ENCODE measurements at regions not wholly inside any gene's neighbourhood (a gene's known extent, or its start where the extent isn't known, plus 50 kb on each side); places are given as distances from the start of the nearest gene placed in this dataset.
A peak's percentile ranks its signal among the peaks of the same experiment; 100 is the strongest.

DNA sequence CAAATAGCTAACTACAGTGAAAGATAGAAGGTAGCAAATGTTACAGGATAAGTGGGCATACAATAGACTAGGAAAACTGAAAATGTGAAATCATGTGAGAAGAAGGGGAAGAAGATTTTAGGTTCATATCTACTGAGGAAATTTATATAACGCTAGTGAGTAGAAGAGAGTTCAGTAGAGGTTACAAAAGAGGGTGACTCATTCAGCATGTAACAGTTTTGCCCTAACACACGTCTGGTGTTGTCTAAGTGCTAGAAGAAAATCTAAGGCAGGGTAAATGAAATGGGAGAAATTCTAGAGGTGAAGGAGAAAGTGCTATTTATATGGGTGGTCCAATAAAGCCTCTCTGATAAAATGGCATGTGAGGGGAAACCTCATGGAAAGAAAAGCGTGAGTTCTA, 731.4 kb upstream of the POT1 start:
- no peak for DNase-seq

DNA sequence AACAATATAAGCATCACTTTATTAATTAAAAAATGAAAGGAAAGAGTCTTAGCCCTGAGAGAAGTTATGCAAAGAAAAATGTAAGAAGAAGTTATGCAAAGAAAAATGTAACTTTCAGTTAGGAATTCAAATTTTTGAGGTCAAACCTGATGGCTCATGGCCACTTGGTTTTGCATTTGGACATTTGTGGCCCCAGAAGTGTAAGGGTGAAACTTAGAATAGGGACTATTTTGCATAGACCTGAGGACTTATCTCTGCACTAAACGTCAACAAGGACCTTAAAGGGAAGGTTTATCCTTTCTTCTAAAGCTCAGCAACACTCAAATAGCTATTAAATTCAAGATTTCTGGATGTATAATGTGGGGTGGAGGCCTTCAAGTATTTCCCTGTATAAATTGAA, 724.5 kb upstream of the POT1 start:
- DNase-seq, result no peak

DNA sequence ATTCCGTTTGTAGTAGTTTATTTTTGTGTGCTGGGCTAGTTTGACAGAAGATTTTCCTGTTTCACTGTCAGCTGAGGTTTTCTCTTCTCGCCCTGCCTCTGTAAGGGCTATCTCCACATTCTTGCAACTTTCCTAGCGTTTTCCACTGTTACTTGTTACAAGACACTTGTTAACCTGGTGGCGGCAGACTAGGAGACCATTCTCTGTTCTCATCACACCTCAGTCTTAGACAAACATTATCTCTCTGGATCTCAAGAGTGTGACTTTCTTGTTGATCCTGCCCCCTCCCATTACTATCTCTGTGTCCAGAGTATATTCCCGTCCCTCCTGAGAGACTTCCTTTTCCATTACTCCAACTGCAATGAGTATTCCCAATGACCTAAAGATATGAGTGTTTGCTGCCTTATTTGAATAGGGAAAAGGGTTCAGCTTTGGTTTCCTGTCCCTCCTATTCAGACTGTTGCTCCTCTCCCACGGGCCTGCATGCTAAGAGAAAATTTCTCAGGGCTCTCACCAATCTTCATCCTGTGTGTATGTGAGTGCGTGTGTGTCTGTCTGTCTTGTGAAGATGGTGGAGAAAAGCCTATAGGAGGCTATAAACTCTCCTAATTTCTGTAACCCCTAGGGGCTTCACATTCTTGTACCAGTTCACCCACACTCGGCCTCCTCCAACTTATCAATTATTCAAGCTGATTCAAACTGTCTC, 722.4 kb upstream of the POT1 start:
- no peak for DNase-seq

DNA sequence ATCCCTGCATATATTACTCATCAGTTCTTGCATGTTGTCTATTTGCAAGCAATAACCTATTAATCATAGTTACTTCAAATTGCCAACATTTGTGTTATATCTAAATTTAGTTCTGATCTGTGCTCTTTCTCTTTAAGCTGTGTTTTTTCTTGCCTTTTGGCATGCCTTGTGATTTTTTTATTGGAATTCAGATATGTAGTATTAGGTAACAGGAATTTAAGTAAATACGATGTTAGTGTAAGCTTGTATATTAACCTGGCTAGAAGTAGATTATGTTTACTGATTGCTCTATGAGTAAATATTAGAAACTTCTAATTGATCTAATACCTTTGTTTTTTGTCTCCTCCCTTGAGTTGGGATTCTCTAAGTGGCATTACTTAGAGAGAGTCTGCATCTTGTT, 718.9 kb upstream of the POT1 start:
- DNase-seq, result no peak

DNA sequence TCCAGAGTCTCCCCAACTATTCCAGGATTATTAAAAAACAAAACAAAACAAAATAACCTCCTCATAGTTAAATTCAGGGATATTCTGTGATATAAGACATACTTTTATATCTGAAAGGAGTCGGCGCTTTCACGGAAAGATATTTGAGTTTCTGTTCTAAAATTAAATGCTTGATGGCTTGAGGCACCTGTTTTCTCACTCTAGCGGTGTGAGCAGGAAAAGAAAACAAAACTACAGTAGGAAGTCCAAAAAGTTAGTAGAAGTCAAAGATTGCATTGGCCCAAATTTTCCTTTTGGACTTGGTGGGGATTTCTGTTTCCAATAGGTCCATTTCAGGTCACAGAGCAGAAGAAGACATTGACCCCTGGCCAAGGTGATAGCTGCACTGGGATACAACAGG, 716.1 kb upstream of the POT1 start:
- no peak for DNase-seq

DNA sequence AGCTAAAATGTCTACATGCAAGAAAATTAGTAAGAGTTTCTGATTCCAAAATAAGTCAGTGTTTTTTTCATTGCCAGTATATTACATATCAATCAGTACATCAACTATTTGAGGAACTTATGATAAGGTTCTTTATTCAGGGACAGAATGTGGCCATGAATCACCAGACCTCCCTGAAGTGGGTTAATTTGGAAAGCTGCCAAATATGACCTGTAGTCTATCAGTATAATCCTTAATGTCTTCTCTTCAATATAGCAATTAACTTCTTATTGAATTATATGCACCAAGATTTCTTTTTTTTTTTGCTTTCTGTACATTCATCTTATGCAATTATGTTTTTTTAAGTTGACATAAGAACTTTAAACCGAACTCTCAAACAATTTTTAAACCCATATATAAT, 714.5 kb upstream of the POT1 start:
- DNase-seq, result no peak

DNA sequence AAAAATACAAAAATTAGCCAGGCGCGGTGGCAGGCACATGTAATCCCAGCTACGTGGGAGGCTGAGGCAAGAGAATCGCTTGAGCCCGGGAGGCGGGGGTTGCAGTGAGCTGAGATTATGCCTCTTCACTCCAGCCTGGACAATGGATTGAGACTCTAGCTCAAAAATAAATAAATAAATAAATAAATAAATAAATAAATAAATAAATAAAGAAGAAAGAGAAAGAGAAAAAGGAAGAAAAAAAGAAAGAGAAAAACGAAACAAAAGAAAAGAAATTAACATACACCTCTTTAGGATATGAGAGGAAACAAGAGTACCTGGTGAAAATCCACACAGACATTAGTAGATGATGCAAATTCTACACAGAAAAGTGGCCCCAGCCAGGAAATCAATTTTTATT, 713.7 kb upstream of the POT1 start:
- no peak for DNase-seq

DNA sequence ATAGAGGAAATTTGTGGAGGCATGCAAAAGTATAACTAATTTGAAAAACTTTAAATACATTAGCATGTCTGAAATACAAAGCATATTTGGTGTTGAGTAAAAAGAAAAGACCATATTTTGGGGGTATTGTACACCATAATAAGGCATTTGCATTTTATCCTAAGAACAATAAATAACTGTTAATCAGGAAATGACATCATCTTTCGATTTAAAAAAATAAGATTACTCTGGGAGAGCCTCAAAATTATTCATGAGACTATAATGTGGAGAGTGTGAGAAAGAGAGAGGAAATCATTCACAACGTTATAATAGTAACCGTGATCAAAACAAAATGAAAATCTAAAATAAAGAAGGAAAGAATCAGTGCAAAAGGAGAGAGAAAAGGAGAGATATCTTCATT, 712.3 kb upstream of the POT1 start:
- DNase-seq, result no peak

DNA sequence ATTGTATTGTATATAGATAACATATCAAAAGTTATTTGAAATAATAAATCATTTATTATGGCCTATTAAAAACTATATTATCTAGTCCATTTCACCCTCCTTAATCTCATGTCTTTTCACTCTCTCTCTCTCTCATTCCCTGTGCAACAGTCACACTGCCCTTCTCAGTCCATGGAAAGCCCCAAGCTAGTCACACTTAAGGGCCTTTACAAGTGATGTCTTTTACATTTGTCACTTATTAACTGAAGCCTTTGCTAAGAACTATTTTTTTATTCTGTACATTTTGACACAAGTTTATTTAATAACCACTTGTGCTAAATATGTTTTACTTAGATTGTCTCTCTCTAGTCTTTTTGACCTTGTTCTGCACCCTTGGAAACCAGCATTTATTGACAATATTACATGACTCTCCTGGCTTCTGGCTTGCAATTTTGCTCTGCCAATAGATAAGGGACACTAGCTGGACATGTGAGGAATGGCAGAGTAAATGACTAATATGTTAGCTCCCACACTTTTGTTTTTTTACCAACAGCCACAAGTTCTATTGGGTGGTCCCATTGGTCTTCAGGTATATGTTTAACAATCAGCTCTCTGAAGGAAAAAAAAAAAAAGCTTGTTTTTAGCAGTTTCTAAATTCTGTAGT, 706.8 kb upstream of the POT1 start:
- no peak for DNase-seq

DNA sequence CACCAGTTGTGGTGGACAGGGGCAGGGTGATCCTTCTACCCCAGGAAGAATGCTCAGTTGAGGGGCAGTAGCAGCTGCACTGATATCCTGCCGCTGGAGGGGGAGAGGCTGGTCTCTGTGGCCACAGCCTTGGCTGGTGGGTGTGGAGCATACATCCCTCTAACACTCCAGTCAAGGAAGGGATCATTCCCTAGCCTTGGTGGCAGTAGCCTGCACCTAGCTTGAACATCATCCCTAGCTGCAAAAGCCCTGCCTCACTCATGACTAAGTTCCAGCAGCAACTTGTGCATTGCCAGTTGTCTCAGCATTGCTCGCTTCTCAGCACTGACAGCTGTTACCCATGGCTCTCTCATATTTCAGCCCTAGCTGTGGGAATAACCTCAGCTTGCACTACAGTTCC, 688.9 kb upstream of the POT1 start:
- DNase-seq, result no peak

DNA sequence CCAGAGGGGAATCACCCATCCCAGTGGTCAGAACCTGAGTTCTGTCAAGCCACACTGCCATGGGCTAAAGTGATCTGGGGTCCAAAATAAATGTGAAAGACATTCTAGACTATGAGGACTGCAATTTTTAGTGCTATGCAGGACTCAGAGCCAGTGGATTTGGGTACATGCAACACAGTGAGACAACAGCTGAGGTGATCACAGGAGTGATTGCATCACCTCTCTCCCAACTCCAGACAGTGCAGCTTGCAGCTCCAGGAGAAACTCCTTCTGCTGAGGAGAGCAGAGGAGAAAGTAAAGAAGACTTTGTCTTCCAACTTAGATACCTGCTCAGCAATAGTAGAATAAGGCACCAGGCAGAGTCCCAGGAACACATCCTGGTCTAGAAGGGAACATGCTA, 682.0 kb upstream of the POT1 start:
- DNase-seq, result no peak

DNA sequence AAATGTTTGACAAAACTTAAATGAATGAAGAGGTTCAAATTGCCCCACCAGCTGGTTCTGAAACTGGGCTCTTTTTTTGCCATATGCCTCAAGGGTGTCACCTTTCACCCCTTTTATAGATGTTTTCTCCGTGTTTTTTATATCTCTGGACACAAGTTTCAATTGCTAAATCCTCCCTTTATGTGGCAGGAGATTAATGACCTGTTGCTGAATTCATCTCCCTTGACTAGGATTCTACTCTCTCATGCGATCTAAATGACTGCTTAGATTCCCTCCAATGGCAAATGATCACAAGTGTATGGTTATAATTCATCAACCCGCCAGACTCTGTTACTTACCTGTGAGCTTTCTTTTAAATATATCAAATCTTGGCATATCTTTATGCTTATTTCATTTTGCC, 677.0 kb upstream of the POT1 start:
- DNase-seq, result no peak

DNA sequence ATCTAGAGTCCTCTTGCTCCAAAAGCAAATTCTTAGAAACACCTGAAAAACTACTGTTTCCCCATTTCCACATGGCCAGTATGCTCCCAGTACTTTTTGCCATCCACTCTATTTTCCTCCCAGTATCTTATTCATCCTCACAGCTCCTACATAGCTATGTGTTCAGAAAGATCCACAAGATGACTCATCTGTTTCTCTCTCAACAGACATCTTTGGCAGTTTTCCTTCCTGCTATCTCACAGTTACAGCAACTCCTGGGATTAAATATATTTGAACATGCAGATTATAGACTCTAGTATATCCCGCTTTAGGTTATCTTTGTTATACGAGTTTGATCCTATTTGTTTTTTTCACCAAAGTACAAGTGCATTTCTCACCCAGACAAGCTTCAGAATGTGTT, 675.6 kb upstream of the POT1 start:
- no peak for DNase-seq

DNA sequence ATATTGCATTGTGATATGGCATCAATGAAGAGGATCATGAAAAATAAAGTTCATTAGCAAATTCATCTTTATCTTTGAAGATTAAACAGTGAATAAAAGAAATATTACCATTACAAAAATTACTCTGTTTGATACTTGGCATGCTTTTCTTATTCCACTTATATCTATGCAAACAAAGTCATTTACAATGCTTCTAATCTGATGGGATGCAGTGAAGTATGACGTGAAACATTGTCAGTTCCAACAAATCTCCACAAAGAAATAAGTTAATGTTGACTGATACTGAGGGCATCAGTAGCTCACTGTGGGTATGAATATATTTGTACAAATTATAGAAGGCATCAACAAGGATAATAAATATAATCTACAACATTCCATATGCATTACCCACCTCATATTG, 672.8 kb upstream of the POT1 start:
- no peak for DNase-seq

DNA sequence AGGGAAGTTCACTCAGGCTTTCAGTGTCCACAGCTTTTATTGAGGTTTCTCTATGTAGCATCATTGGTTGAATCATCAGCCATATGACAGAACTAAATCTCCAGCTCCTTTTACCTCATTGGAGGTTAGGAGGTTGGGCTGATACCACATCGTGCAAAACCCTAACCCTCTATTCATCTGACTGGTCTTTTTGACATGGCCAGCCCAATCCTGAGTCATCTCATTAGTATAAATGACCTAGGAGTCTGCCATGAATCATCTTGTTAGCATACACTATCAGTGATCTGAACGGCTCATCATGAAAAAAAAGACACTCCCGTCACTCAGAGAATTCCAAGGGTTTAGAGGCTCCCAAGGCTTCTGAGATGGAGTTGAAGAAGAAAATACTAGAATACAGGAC, 669.8 kb upstream of the POT1 start:
- no peak for DNase-seq

DNA sequence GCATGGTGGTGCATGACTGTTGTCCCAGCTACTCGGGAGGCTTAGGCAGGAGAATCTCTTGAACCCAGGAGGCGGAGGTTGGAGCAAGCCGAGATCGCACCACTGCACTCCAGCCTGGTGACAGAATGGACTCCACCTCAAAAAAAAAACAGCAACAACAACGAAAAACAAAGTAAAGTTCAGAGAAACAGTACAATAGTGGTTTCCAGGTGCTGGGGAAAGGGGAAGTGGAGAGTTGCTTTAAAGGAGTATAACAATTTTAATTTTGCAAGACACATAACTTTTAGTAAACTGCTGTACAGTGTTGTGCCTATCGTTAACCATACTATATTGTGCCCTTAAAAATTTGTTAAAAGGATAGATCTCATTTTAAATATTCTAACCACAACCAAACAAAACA, 662.7 kb upstream of the POT1 start:
- no peak for DNase-seq

DNA sequence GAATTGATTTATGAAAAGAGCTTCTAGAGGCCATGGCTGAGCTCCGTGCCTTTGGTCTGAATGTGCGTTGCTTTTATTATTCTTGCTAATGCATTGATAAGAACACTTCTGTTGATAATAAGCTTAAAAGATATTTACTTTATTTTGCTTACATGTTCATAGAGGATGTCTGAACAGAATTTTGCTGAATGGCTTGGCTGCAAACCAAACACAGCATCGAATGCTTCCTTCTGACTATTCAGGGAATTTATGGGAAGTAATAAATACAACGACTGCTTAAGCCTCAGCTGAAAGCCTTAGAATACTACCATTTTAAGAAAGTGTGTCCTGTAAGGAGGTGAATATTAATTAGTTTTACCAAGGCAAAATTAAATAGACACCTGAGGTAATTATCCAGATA, 643.5 kb upstream of the POT1 start:
- DNase-seq, result no peak

DNA sequence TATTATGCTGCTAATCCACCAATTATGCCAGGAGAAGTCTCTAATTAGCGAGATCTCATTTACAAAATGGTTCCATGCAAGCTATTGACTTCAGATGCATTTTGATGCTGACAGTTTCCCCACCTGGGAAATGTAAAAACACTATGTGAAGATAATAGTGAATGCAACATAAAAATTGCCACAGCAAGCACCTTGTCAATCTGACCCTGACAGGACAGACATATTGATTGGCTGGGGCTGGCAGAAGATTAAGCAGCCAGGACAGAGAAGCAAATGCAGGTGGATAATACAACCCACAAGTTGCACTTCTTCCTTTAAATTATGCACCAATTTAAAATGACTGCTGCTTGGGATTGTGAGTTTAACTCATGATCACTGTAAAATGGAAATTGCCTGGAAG, 642.8 kb upstream of the POT1 start:
- no peak for DNase-seq

DNA sequence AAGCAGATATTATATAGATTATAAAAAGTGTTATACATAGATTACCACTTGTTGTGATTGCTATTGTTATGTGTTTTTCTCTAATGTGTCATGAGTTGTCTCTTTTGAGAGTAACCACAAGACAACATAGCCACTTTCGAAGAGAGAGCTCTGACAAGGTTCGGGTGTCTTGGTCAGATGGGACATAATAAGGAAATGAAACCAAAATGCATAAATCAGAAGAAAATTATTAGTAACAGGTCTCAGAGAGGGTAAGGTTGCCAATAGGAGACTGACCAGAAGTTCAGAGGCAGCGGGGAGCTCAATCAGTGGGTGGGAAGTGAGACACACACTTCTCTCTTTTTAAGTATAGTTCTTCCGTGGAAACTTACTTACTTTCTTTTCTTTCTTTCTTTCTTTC, 639.2 kb upstream of the POT1 start:
- no peak for DNase-seq

DNA sequence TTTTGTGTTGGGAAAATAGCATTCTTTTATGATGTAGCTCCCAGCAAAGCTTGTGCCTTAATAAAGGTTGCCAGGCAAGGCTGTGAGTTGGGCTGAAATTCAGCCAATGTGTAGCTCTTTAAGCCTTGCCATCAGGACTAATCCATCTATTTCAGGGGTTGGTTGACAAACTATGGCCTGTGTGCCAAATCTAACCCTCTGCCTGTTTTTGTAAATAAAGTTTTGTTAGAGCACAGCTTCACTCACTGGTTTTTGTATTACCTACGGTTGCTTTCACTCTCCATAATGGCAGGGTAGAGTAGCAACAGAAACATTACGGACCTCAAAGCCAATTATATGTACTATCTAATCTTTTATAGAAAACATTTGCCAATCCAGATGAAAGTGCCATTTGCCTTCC, 638.1 kb upstream of the POT1 start:
- no peak for DNase-seq

DNA sequence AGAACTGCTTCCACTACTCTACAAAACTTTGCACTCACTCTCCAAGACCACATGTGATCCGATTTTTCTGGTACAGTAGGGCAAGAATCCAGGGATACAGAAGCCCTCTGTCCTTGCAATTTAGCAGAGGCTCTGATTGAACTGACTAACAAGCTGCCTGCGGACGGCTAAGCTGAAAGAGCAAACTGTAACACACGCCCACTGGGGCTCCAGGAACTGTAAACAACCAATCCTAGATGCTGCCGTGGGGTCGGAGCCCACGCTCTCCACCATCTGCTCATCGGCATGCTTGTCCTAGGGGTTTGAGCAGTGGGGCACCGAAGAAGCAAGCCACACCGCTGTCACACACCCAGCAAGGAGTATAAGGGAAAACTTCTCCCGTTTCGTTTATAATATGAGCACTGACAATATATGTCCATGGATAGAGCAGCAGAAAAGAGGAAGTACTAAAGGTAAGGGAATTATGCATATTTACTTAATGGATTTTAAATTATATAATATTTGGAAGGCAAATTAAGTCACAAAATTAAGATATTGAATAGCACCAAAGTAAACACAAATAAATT, 634.4 kb upstream of the POT1 start:
- peak; percentile 38 for DNase-seq

DNA sequence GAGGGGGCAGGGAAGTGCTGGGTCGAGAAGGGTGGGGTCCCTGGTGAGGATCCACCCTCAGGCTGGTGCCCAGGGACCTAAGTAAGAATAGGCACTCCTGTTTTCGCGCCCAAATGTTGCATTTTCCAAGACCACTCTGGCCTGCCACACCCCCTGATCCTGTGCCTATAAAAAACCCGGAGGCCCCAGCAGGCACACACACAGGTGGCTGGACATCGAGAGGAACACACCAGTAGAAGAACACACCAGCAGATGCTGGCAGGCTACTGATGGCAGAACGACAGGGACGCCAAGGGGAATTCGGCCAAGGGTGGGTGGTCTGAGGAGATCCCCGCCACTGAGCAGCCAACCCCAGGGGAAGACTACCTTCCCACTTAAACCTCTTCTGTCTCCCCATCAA, 633.9 kb upstream of the POT1 start:
- no peak for DNase-seq

DNA sequence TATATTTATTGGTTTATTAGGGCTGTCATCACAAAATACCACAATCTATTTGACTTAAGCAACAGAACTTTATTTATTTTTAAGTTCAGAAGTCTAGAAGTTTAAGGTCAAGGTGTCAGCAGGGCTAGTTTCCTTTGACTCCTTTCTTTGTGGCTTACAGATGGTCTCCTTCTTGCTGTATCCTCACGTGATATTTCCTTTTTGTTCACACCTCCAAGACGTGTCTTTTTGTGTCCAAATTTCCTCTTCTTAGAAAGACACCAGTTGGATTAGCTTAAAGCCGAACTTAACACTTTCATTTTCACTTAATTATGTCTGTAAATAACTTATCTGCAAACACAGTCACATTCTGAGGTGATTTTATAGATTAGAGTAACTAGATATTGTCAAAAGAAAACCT, 631.4 kb upstream of the POT1 start:
- no peak for DNase-seq

DNA sequence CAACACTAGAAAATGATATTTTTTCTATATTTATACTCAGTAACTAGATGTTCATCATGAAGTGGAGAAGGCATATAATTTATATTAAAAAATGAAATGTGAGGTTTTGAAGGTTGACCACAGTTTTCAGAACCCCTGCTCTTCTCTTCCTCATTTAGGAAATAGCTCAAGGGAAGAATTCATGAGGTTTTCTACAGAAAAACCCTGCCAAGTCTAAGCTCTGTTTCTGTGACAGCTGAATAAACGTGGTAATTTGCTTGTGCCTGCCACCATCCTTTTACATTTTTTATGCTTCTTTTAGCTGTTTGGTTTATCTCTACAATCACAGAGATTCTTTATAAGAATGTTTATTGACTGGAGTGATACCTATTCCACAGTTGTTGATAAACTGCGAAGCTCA, 630.3 kb upstream of the POT1 start:
- no peak for DNase-seq

DNA sequence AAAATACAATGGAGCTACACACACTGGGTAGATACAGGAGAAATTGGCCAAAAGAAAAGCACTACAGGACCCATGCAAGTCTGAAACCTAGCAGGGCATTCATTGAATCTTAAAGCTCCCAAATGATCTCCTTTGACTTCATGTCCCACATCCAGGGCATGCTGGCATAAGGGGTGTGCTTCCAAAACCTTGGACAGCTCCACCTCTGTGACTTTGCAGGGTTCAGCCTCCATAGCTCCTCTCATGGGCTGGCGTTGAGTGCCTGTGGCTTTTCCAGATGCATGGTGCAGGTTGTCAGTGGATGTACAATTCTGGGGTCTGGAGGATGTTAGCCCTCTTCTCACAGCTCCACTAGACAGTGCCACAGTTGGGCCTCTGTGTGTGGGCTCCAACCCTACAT, 626.3 kb upstream of the POT1 start:
- DNase-seq, result no peak
